Heart left ventricle (tissue), 16 donors: ENCODE measurements at regions not wholly inside any gene's neighbourhood (a gene's known extent, or its start where the extent isn't known, plus 50 kb on each side); places are given as distances from the start of the nearest gene placed in this dataset.

Source experiments
- ATAC-seq, 4 donors: fragments of 200-7000 bp; cut with Tn5 transposase; one replicate each; pipeline ENCODE4 v1.9.1; 2020 to 2022; ENCODE audit warnings: moderate library complexity in 4 of 4, mild to moderate bottlenecking in 3 of 4, moderate number of reproducible peaks in 1 of 4
- DNase-seq, 5 donors: peaks; one replicate each; pipeline ENCODE4 v3.0.0-alpha.2; 2020
- H3K27ac ChIP-seq, 12 donors: fragments of 200-600 bp; sonication (generic) in 4 of 12; one replicate each; pipeline versions ENCODE4 v1.5.0 to v1.8.0; 2016 to 2022; ENCODE audit warnings: mild to moderate bottlenecking in 2 of 12
- H3K27me3 ChIP-seq, 9 donors: fragments of 200-600 bp; sonication (generic) in 2 of 9; one replicate each; pipeline versions ENCODE4 v1.5.1 to v1.8.0; 2016 to 2022; ENCODE audit warnings: mild to moderate bottlenecking in 3 of 9
- H3K36me3 ChIP-seq, 9 donors: fragments of 200-600 bp; sonication (generic) in 2 of 9; one replicate each; pipeline versions ENCODE4 v1.5.0 to v1.8.0; 2018 to 2022; ENCODE audit warnings: mild to moderate bottlenecking in 2 of 9
- H3K4me1 ChIP-seq, 12 donors: fragments of 200-600 bp; sonication (generic) in 4 of 12; one replicate each; pipeline versions ENCODE4 v1.5.0 to v1.8.0; 2016 to 2022; ENCODE audit warnings: mild to moderate bottlenecking in 3 of 12
- H3K4me3 ChIP-seq, 12 donors: fragments of 200-600 bp; sonication (generic) in 4 of 12; one replicate each; pipeline versions ENCODE4 v1.5.0 to v1.8.0; 2017 to 2022; ENCODE audit warnings: mild to moderate bottlenecking in 9 of 12, moderate library complexity in 4 of 12
- H3K9me3 ChIP-seq, 12 donors: fragments of 200-600 bp; sonication (generic) in 4 of 12; one replicate each; pipeline versions ENCODE4 v1.5.0 to v1.8.0; 2016 to 2022; ENCODE audit warnings: mild to moderate bottlenecking in 1 of 12
- CTCF ChIP-seq, 12 donors: fragments of 200-600 bp; sonication (generic) in 4 of 12; IDR thresholded peaks; one replicate each; pipeline versions ENCODE4 v1.5.0 to v1.8.0; 2018 to 2022; ENCODE audit warnings: antibody characterized with exemption in 12 of 12, mild to moderate bottlenecking in 5 of 12
- POLR2A ChIP-seq, 2 donors: fragments of 450-650 bp; IDR thresholded peaks; one replicate each; pipeline ENCODE4 v1.6.1; 2017; ENCODE audit warnings: antibody characterized with exemption in 2 of 2, mild to moderate bottlenecking in 2 of 2, moderate library complexity in 2 of 2
- WGBS, 4 donors: extraction: QIAGEN DNeasy Blood & Tissue Kit in 2 of 4; methylation state at CpG; one replicate each; pipeline versions ENCODE4 v1.1.5 to v1.1.7; 2013 to 2018; 5-methylcytosine and 5-hydroxymethylcytosine counted together
- intact Hi-C, 10 donors: fragments of 100-400 bp; cut with DNase I; formaldehyde crosslinking; loops; one replicate each; pipeline versions ENCODE4 v1.11.1 to v1.14.2; 2022
- donor health status: ischemic (EF 13 %, LVEDD 7.1; RV severe dilation, severe dysfunction).
- donor health status: healthy with polysubstance abuse.
- donor health status: DM: no; HTN: yes; CAD: no.
- donor health status: DM: no; HTN: no; CAD: no.
- donor health status: ischemic (EF 25% LVEDD 6.9; RV normal size, moderate dysfunction).
- donor health status: ischemic (EF 25% LVEDD 5.7; RV mildly dilated, moderate dysfunction).
- donor health status: healthy.
- donor health status: DM: yes; HTN: yes; CAD: no.
- donor health status: ischemic (EF 35%, LVEDD 5.7; RV mildly dilated, moderate dysfunction).
- donor health status: nonischemic (EF 11% LVEDD 7.7; RV severe dilation, severe dysfunction).
- donor health status: DM: yes; HTN: yes; CAD: no.
- donor health status: PGD.
- donor health status: ischemic (EF 29% LVEDD 5.4; RV normal size, mild dysfunction).
- donor health status: nonischemic (EF 23%, LVEDD 6.1; RV moderate dilation, normal function).

GRCh38 chrX:110413727-110414124, 55.1 kb downstream of the RTL9 start:
- no peak for TF ChIP-seq CTCF (IDR thresholded peaks at IDR 0.05)
- no peak for TF ChIP-seq POLR2A (IDR thresholded peaks at IDR 0.05)
- intact Hi-C loops, result loop anchor here in 5 of 10 donors (5.0 to 10.0 kb wide), 5 partner anchors 251 to 699 kb away; no protein-coding TSS in a partner anchor
- Histone ChIP-seq H3K27ac (no peak overlapping the region), H3K4me1 (peaks cover 0 to 5% (median 0%) of the 10 kb centered on the region in 12 donors), H3K36me3 (no peaks in the 10 kb centered on the region), H3K27me3 (peaks cover 0 to 45% (median 0%) of the 10 kb centered on the region in 9 donors), H3K9me3 (no peaks in the 10 kb centered on the region), H3K4me3 (no peak overlapping the region)
- ATAC-seq, result no peak
- WGBS, 4 donors, result 86 to 93% (median 90%) methylated on average over 1 of the region's 1 CpG
- DNase-seq, result no peak

- no peak for TF ChIP-seq POLR2A (IDR thresholded peaks at IDR 0.05)
- no peak for TF ChIP-seq CTCF (IDR thresholded peaks at IDR 0.05)
- no peaks in the 10 kb centered on the region for H3K36me3 ChIP-seq
- H3K9me3 ChIP-seq, result no peaks in the 10 kb centered on the region
- H3K27me3 ChIP-seq, result peaks cover 0 to 44% (median 0%) of the 10 kb centered on the region in 9 donors
- DNase-seq, result no peak
- no peak for ATAC-seq
- no peak overlapping the region for H3K4me3 ChIP-seq
- H3K27ac ChIP-seq, result no peak overlapping the region
- intact Hi-C loops, result loop anchor here in 5 of 10 donors (5.0 to 10.0 kb wide), 5 partner anchors 252 to 699 kb away; no protein-coding TSS in a partner anchor
- peaks cover 0 to 5% (median 0%) of the 10 kb centered on the region in 12 donors for H3K4me1 ChIP-seq
- 35 to 66% (median 51%) methylated on average over 3 of the region's 3 CpGs for WGBS, 4 donors
Measured at GRCh38 chrX:110414273-110414672, 55.6 kb downstream of the RTL9 start.

- peaks cover 0 to 5% (median 0%) of the 10 kb centered on the region in 12 donors for H3K4me1 ChIP-seq
- no peak overlapping the region for H3K27ac ChIP-seq
- intact Hi-C loops, result loop anchor here in 5 of 10 donors (5.0 to 10.0 kb wide), 5 partner anchors 253 to 700 kb away; no protein-coding TSS in a partner anchor
- no peak overlapping the region for H3K4me3 ChIP-seq
- TF ChIP-seq POLR2A (IDR thresholded peaks at IDR 0.05), result no peak
- no peak for TF ChIP-seq CTCF (IDR thresholded peaks at IDR 0.05)
- no peaks in the 10 kb centered on the region for H3K36me3 ChIP-seq
- DNase-seq (no peak), ATAC-seq (peak; percentile 37 to 77 (median 50))
- no peaks in the 10 kb centered on the region for H3K9me3 ChIP-seq
- peaks cover 0 to 46% (median 0%) of the 10 kb centered on the region in 9 donors for H3K27me3 ChIP-seq
- 19 to 39% (median 27%) methylated on average over 1 of the region's 1 CpG for WGBS, 4 donors
Measured at GRCh38 chrX:110414679-110415439, 56.2 kb downstream of the RTL9 start.

- TF ChIP-seq CTCF (IDR thresholded peaks at IDR 0.05) (no peak), POLR2A (IDR thresholded peaks at IDR 0.05) (no peak)
- Histone ChIP-seq H3K4me1 (peaks cover 0 to 5% (median 0%) of the 10 kb centered on the region in 12 donors), H3K4me3 (no peak overlapping the region), H3K36me3 (no peaks in the 10 kb centered on the region), H3K27me3 (peaks cover 0 to 48% (median 0%) of the 10 kb centered on the region in 9 donors), H3K27ac (no peak overlapping the region), H3K9me3 (no peaks in the 10 kb centered on the region)
- WGBS, 4 donors, result 70 to 82% (median 72%) methylated on average over 6 of the region's 6 CpGs
- no peak for ATAC-seq
- intact Hi-C loops, result loop anchor here in 3 of 10 donors (10.0 kb wide), 3 partner anchors 491 to 701 kb away; no protein-coding TSS in a partner anchor
- no peak for DNase-seq
Measured at GRCh38 chrX:110415440-110416170, 57.0 kb downstream of the RTL9 start.
